AG09319 (cell line): ENCODE measurements at regions not wholly inside any gene's neighbourhood (a gene's known extent, or its start where the extent isn't known, plus 50 kb on each side); places are given as distances from the start of the nearest gene placed in this dataset.
"Not testable (repeated sequence)": the region's sequence is repeated elsewhere in the genome, so short reads cannot be mapped to it uniquely, and the experiment has no call there.

Experiments used
- DNase-seq: peaks from one replicate; pipeline ENCODE4 v3.0.0-alpha.2; 2010; ENCODE audit warnings: low read depth; ENCODE audit errors: extremely low read depth
- CTCF ChIP-seq: IDR thresholded peaks from 2 replicates; pipeline ENCODE4 v1.5.1; 2011; ENCODE audit warnings: low read depth, mild to moderate bottlenecking, inconsistent platforms, low read length, moderate library complexity

DNA sequence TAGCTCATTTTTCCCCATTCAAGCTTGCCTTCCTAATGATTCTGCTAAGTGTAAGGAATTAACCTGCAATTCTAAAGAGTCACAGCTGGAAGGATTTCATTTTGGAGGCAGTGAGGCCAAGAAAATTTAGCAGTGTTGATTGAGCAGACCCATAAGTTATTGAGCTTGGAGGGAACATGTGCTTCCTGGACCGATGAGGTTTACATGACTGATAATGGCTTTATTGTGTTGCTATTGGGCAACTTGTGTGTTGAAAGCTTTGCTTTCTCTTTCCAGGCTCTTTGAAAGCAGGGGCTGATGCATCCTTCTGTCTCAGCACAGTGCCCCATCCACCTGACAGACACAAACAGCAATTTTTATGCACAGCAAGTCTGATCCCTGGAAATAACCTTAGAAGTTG, 398.9 kb upstream of the PCSK5 start:
- TF ChIP-seq CTCF: no peak
- DNase-seq: no peak

- TF ChIP-seq CTCF: no peak
- DNase-seq: no peak
Measured at GRCh38 chr9:75499812-75500211, 390.7 kb upstream of the PCSK5 start.

- TF ChIP-seq CTCF: no peak
- no peak for DNase-seq
Measured at GRCh38 chr9:75500479-75500878, 390.0 kb upstream of the PCSK5 start.

DNA sequence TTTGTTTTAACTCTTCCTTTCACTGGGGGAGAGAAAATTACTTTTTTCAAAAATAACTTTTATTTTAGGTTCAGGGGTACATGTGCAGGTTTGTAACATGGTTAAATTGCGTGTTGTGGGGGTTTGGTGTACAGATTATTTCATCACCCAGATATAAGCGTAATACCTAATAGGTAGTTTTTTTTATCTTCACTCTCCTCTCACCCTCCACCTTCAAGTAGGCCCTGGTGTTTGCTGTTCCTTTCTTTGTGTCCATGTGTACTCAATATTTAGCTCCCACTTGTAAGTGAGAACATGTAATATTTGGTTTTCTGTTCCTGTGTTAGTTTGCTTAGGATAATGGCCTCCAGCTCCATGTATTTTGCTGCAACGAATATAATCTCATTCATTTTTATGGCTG, 389.5 kb upstream of the PCSK5 start:
- DNase-seq: not testable (repeated sequence)

- no peak for TF ChIP-seq CTCF
- no peak for DNase-seq
Measured at GRCh38 chr9:75504721-75505120, 385.8 kb upstream of the PCSK5 start.

DNA sequence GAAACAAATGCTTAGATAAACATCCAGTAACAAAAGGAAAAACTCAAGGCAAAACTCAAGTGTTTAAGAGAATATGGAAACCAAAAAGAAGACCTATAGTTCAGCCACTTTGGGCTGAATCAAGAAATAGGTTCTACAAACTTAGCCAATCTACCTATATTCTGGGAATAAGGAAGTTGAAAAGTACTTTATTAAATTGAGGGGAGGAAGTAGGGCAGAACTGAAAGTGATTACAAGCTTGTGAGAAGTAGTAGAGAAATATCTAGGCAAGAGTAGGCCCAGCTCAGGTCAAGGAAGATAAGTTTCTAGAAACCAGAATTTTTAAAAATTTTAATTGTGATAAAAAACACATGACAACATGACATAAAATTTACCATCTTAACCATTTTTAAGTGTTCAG, 384.8 kb upstream of the PCSK5 start:
- no peak for TF ChIP-seq CTCF
- no peak for DNase-seq

GRCh38 chr9:75529463-75529862, 361.0 kb upstream of the PCSK5 start:
- no peak for TF ChIP-seq CTCF
- DNase-seq: no peak

GRCh38 chr9:75531588-75531987, 358.9 kb upstream of the PCSK5 start:
- TF ChIP-seq CTCF: no peak
- DNase-seq: no peak
